Neural progenitor cell (in vitro differentiated cells): ENCODE measurements at regions not wholly inside any gene's neighbourhood (a gene's known extent, or its start where the extent isn't known, plus 50 kb on each side); places are given as distances from the start of the nearest gene placed in this dataset.

ENCODE experiments used
- EZH2 ChIP-seq: fragments of 200-600 bp; sonication (generic); IDR thresholded peaks from 2 replicates; pipeline ENCODE4 v1.6.1; 2017; ENCODE audit warnings: antibody characterized with exemption, mild to moderate bottlenecking, moderate library complexity
- TF ChIP-seq, protein P1 (sequence below): fragments of 200-600 bp; sonication (generic); IDR thresholded peaks from 2 replicates; pipeline ENCODE4 v1.5.1; 2017; ENCODE audit warnings: antibody characterized with exemption, mild to moderate bottlenecking

DNA sequence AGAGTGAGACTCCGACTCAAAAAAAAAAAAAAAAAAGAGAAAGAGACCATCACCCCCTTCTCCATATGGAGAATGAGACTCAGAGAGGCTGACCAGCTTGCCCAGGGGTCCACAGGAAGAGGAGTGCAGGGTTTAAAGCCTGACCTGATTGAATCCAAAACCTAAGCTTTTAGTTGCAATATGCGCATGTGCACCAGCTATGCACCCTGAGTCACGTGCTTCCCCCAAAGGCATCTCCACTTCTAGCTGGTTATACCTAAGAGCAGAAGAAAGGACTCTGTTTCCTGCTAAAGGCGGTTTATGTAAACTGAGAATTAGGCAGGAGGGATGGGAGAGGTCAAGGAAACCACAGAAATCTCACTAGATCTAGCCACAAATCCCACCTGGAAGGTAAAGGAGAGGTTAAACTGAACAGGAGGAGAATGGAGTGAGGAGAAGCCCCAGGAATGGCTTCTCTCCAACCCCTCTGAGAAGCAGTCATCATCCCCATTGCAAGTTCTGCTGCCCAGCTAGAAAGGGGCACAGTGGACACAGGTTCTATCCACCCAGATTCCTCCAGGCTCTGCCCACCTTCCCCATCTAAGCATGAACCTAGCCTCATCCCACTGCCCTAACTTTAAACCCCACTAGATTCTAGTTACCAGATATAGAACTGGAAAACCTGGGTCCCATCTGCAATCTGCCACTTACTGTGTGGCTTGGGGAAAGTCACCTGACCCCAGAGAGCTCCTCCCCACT lies 171.3 kb downstream of the ACTL7B start:
- TF ChIP-seq, protein P1, sequence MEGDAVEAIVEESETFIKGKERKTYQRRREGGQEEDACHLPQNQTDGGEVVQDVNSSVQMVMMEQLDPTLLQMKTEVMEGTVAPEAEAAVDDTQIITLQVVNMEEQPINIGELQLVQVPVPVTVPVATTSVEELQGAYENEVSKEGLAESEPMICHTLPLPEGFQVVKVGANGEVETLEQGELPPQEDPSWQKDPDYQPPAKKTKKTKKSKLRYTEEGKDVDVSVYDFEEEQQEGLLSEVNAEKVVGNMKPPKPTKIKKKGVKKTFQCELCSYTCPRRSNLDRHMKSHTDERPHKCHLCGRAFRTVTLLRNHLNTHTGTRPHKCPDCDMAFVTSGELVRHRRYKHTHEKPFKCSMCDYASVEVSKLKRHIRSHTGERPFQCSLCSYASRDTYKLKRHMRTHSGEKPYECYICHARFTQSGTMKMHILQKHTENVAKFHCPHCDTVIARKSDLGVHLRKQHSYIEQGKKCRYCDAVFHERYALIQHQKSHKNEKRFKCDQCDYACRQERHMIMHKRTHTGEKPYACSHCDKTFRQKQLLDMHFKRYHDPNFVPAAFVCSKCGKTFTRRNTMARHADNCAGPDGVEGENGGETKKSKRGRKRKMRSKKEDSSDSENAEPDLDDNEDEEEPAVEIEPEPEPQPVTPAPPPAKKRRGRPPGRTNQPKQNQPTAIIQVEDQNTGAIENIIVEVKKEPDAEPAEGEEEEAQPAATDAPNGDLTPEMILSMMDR: no peak
- no peak for TF ChIP-seq EZH2
